Right lobe of liver (tissue), 4 donors: ENCODE measurements at regions not wholly inside any gene's neighbourhood (a gene's known extent, or its start where the extent isn't known, plus 50 kb on each side); places are given as distances from the start of the nearest gene placed in this dataset.

ENCODE experiments used
- CTCF ChIP-seq, 4 donors: fragments of 200-600 bp in 3 of 4; fragments of 450-650 bp in 1 of 4; IDR thresholded peaks; one replicate each; pipeline versions ENCODE4 v1.5.1 to v1.8.0; 2016 to 2022; ENCODE audit warnings: antibody characterized with exemption in 4 of 4, mild to moderate bottlenecking in 2 of 4
- POLR2A ChIP-seq: fragments of 450-650 bp; IDR thresholded peaks from one replicate; pipeline ENCODE4 v1.6.1; 2017; ENCODE audit warnings: antibody characterized with exemption, mild to moderate bottlenecking
- donor health status: DM: no; HTN: no; CAD: no.
- donor health status: DM: no; HTN: no; CAD: no.
- donor health status: DM: no; HTN: yes; CAD: no.

GRCh38 chr9:13410566-13411031 lies 131.1 kb upstream of the MPDZ start:
- TF ChIP-seq CTCF (IDR thresholded peaks at IDR 0.05) (no peak), POLR2A (no peak)
